GM18517 (cell line): ENCODE measurements at regions not wholly inside any gene's neighbourhood (a gene's known extent, or its start where the extent isn't known, plus 50 kb on each side); places are given as distances from the start of the nearest gene placed in this dataset.
"Not testable (repeated sequence)": the region's sequence is repeated elsewhere in the genome, so short reads cannot be mapped to it uniquely, and the experiment has no call there.

Experiments
- ATAC-seq: cut with Tn5 transposase; IDR thresholded peaks from one replicate; pipeline ENCODE4 v1.9.1; 2021; ENCODE audit warnings: mild to moderate bottlenecking, moderate library complexity; ENCODE audit not compliant: unreplicated experiment

DNA sequence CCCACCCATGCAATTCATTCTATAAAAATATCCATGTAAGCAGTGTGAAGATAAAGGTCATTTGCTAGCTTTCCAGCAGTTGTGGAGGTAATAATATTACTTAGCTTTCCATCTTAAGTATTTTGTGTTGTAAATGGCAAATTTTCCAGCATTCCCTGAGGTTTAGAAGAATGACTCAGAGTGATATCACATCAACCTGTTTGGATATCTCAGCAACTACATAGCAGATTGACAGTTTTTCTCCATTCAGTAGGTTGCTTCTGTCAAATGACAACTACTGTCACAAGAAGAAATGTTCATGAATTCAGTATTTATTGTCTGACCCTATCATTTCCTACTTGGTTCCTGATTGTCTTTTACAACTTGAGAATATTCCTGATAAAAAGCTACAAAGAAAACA is 434.9 kb upstream of the GALNTL6 start:
- no peak for ATAC-seq

GRCh38 chr4:171376724-171377123 is 436.5 kb upstream of the GALNTL6 start:
- ATAC-seq, result no peak

GRCh38 chr4:171353535-171353934 is 459.7 kb upstream of the GALNTL6 start:
- ATAC-seq, result no peak

DNA sequence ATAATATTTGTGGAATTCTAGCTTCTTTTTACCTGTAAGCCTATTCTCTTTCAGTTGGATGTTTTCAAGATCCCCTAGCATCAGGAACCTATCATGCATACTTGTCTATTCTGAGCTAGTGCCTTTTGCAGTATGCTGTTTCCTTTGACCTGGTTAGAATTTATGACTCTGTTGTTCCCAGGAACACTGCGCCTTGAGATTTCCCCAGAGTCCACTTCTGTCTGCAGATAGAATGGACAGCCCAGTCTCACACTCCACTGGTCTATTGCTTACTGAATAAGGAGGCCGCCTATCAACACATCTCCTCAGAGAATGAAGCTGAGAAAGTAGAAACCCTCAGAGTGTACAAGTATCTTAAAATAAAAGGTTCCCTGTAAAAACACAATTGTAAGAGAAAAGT is 465.1 kb upstream of the GALNTL6 start:
- no peak for ATAC-seq

DNA sequence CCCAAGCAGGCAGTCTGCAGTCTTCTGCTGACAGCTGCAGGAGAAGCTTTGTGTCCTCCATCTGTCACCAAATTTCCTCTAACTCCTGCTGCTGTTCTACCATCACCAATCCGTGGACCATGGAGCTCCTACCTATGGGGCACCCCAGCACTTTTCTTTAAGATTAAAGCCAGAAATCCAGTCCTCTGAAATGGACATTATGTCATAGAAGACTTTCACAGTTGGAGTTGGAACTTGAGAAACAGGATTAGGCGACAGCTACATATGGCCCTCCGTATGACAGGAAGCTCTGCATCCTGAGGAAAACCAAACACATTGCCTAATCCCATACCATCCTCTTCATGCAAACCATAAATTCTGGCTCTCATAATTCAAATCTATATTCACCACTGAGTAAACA is 470.6 kb upstream of the GALNTL6 start:
- ATAC-seq, result no peak

GRCh38 chr4:171340258-171340657 is 472.9 kb upstream of the GALNTL6 start:
- ATAC-seq, result no peak

GRCh38 chr4:171334549-171334948 is 478.7 kb upstream of the GALNTL6 start:
- ATAC-seq, result peak; percentile 71

DNA sequence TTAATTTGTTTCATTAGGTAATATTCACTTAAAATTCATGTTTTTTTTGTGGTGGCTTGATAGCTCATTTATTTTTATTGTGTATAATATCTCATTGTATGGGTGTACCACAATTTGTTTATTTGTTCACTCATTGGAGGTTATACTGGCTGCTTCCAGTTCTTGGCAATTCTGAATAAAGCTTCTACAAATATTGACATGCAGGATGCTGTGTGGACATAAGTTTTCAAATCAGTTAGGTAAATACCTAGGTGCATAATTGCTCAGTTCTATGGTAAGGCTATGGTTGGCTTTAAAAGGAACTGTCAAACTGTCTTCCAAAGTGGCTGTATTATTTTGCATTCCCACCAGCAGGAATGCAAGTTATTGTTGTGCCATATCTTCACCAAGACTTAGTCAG is 504.5 kb upstream of the GALNTL6 start:
- ATAC-seq, result no peak

DNA sequence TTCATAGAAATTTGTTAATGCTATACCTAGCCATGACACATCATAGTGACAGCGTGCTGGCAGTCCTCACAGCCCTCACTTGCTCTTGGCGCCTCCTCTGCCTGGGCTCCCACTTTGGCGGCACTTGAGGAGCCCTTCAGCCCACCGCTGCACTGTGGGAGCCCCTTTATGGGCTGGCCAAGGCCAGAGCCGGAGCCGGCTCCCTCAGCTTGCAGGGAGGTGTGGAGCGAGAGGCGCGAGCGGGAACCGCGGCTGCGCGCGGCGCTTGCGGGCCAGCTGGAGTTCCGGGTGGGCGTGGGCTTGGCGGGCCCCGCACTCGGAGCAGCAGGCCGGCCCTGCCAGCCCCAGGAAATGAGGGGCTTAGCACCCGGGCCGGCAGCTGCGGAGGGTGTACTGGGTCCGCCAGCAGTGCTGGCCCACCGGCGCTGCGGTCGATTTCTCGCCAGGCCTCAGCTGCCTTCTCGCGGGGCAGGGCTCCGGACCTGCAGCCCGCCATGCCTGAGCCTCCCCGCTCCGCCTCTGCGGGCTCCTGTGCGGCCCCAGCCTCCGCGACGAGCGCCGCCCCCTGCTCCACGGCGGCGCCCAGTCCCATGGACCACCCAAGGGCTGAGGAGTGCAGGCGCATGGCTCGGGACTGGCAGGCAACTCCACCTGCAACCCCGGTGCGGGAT is 515.0 kb upstream of the GALNTL6 start:
- ATAC-seq, result not testable (repeated sequence)

DNA sequence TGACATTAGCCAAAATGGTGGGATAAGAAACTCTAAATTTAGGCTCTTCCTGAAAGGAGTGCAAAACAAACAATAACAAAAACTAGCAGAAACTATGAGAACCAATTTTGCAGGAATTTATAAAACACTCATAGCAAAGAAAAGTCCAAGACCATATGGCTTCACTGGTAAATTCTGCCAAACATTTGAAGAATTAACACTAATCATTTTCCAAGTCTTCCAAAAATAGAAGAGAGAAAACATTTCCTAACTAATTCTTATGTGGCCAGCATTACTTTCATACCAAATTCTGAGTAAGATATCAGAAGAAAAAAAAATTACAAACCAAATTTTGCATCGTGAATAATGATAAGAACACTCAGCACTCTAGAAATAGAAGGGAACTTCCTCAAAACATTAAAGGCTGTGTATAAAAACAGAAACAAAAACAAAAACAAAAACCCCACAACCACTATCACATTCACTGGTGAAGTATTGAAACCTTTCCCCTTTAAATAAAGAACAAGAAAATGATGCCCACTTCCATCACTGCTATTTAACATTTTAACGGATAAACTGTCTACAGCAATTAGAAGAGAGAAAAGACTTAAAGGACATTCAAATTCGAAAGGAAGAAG is 524.3 kb upstream of the GALNTL6 start:
- peak; percentile 52 for ATAC-seq

- no peak for ATAC-seq
Measured at GRCh38 chr4:171281359-171281758, 531.8 kb upstream of the GALNTL6 start.

DNA sequence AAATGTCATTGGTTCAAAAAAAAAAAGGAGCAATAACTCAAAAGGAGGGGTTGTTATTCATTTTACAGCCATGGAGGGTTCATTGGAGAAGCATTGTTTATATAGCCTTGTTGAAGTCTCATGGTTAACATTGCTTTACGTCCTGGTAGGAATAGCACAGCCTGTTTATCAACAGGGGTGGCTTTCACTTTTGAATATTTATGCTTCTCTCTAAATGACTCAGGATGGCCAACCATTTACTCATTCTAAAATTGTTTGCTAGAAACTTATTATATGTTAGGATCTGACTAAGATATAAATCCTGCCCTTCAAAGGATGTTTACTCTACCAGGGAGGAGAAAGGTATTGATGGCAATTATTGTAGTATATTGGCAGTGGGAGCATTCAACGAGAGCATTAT is 534.1 kb upstream of the GALNTL6 start:
- no peak for ATAC-seq

DNA sequence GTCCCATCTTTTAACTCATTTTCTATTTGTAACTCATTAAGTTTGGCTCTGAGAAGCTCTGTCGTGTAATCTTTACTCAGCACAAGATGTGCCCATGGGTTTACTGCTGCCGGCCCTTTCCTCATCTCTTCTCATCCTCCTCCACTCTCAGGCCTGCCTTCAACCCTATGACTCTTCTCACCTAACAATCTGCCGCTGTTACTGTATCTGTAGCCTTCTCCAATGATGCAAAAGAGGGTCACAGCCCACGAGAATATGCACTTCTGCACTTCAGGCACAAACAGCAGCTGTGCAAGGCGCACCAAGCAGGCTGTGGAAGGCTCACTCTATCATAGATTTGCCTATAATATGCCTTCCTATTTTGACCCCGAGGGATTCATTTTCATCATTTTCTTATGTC is 546.5 kb upstream of the GALNTL6 start:
- ATAC-seq, result no peak

DNA sequence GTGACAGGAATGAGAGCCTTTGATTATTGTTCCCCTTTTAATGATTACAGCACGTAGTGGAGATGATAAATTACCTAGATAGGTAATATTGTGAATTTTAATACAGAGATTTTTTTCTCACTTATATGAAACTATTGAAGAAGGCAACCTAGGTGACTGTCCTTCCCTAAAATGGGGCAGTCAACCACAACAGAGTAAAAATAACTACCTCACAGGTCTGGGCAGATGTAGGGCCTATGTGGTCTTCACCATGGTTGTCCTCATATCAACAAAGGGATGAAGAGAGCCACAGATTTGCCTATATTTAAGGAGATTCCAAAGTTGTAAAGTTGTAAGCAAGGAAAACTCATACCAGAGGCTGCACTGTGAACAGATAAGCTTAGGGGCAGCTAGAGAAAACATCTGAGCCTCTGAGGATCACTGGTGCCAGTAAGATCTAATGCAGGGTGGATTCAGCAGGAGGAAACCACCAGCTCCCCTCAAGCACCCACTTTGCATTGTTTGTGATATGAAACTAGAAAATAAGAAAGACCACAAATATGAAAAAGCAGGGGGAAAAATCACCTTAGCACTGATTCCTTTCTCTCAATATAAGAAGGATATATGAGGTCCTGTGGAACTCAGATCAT is 547.9 kb upstream of the GALNTL6 start:
- ATAC-seq, result no peak

DNA sequence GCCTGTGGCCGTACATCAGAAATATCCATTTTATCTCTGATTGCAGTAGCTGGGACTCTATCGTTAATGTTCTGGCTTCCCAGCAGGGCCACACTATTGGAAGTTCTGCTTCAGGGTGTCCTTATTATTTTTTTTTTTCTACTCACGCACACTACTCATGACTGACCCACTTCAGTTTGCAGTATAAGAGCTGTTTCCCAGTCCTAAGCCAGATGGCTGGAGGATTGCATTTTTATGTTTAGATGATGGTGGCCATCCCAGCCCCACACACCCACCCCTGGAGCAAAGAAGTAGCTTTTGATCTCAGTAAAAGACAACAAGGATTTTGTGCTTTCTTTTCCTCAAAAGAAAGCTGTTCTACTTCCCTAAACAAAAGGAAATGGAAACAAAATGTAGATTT is 557.0 kb upstream of the GALNTL6 start:
- ATAC-seq, result no peak

DNA sequence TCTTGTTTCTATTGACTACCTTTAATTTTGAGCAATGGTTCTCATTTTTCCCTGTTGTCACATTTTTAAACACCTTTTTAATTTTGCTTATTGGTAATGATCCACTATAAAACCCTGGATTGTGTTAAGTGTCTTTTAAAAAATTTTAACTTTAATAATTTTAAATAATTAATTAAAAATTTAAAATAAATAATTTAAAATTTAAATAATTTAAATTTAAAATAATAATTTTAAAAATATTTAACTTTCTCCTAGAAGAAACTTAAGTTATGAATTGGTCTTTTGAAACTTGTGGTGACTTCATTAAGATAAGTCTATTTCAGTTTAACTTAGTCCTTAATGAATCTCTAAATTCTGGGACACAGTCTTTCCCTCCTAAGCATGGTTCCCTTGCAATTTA is 566.3 kb upstream of the GALNTL6 start:
- ATAC-seq, result no peak

DNA sequence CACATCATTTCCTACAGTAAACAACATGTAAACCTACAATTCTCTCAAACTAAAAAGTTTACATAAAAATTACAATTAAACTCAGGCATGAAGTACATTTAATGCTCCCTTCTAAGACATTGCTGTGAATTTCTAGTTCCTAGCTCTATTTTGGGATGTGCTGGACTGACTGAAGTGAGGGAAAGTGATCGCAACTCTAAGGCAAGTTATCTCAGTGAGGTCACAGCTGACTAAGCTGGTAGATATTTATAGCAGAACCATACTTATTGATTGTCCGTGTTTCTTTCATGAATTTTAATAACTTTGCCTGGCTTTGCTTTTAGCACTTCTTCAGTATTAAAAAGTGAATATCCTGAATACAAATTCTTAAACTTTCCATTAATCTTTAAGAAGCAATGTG is 570.4 kb upstream of the GALNTL6 start:
- no peak for ATAC-seq

DNA sequence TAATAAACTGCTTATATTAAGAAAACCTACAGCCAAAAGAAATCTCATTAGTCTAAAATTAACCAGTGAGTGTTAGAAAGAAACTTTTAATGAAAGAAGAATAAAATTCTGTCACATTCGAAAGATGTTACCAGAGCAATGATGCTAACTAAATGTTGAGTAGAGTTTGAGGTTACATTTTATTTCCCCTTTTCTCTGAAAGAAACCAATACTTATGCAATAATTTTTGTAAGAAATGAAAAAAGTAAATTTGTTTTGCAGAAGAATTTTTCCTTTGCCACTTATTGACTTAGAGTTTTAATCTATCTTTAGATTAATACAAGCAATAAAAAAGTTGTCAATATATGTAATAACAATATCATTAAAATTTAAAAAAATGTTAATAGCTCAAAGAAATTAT is 574.0 kb upstream of the GALNTL6 start:
- ATAC-seq, result no peak

- ATAC-seq, result no peak
Measured at GRCh38 chr4:171235521-171235920, 577.7 kb upstream of the GALNTL6 start.

GRCh38 chr4:171229354-171229753 is 583.9 kb upstream of the GALNTL6 start:
- ATAC-seq, result not testable (repeated sequence)

DNA sequence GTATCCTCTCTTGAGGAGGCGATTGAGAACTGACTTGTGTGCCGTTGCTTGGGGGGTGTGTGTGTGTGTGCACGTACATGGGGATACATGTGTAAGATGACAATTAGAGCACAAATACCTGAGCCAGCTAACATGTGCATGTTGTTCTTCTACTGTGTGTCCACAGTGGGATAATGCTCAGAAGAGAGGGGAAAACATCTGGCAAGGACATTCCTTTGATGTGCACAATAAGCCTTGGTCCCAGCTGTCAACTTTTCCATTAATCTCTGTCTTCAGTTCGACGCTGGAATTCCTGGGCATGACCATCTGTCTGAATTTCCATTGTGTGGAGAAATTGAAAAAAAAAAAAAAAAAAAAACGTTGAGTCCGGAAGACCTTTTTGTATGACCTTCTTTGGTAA is 592.0 kb upstream of the GALNTL6 start:
- no peak for ATAC-seq

DNA sequence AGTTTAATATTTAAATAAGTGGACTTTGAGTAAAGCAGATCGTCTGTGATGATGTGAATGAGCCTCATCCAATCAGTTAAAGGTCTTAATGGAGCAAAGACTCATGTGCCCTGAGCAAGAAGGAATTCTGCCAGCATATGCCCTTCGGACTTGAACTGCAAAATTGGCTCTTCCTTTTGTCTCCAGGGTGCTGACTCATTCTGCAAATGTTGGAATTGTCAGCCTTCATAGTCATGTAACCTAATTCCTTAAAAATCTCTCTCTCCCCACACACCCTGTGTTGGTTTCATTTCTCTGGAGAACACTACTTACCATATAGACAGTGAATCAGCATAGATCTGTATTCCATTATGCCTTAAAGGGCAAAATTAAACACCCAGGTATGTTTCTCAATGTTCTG is 609.8 kb upstream of the GALNTL6 start:
- ATAC-seq, result no peak

- no peak for ATAC-seq
Measured at GRCh38 chr4:171202908-171203307, 610.3 kb upstream of the GALNTL6 start.
